COR-L47 (cell line): ENCODE measurements at regions not wholly inside any gene's neighbourhood (a gene's known extent, or its start where the extent isn't known, plus 50 kb on each side); places are given as distances from the start of the nearest gene placed in this dataset.

Source experiments
- DNase-seq: peaks from one replicate; lab custom pipeline; 2025; lab: John Stamatoyannopoulos, UW

GRCh38 chr19:32241932-32242710 lies 103.3 kb upstream of the ZNF507 start:
- DNase-seq, result no peak

DNA sequence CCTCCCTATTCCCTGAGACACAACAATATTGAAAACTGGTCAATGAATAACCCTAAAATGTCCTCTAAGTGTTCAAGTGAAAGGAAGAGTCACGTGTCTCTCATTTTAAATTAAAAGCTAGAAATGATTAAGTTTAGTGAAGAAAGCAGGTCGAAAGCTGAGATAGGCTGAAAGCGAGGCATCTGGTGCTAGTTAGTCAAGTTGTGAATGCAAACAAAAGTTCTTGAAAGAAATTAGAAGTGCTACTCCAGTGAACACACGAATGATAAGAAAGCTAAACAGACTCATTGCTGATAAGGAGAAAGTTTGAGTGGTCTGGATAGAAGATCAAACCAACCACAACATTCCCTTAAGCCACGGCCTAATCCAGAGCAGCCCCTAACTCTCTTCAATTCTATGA lies 99.4 kb upstream of the ZNF507 start:
- no peak for DNase-seq

- no peak for DNase-seq
These were observed 93.6 kb upstream of the ZNF507 start for GRCh38 chr19:32251634-32252332.

GRCh38 chr19:32252333-32252669 lies 93.1 kb upstream of the ZNF507 start:
- no peak for DNase-seq

GRCh38 chr19:32253683-32254508 lies 91.5 kb upstream of the ZNF507 start:
- DNase-seq, result no peak

GRCh38 chr19:32254509-32254890 lies 90.9 kb upstream of the ZNF507 start:
- no peak for DNase-seq

DNA sequence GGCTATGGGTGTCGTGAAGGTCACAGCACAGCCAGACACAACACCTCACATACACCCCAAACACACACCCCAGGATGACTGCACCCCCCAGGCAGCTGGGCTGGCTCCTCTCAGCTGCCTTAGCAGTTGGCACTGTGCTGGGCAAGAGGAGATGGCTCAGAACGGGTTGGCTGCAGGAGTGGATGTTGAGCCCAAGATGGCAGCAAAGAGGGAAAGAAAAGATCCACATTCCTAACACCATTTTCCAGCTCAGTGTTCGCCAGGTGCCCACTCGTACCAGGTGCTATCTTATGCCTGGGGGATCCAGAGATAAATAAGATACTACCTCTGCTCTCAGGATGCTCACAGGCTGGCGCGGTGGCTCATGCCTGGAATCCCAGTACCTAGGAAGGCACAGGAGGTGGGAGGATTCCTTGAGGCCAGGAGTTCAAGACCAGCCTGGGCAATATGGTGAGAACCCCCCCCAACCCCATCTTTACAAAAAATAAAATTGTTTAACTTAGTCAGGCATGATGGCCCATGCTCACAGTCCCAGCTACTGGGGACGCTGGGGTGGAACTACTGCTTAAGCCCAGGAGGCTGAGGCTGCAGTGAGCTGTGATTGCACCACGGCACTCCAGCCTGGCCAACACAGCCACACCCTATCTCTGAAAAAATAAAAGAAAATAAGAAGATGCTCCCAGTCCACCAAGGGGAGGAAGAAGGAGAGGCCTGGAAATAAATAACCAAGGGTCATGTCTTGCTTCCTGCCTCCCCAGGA lies 89.7 kb upstream of the ZNF507 start:
- no peak for DNase-seq

- DNase-seq, result no peak
These were observed 89.0 kb upstream of the ZNF507 start for GRCh38 chr19:32256341-32256975.

DNA sequence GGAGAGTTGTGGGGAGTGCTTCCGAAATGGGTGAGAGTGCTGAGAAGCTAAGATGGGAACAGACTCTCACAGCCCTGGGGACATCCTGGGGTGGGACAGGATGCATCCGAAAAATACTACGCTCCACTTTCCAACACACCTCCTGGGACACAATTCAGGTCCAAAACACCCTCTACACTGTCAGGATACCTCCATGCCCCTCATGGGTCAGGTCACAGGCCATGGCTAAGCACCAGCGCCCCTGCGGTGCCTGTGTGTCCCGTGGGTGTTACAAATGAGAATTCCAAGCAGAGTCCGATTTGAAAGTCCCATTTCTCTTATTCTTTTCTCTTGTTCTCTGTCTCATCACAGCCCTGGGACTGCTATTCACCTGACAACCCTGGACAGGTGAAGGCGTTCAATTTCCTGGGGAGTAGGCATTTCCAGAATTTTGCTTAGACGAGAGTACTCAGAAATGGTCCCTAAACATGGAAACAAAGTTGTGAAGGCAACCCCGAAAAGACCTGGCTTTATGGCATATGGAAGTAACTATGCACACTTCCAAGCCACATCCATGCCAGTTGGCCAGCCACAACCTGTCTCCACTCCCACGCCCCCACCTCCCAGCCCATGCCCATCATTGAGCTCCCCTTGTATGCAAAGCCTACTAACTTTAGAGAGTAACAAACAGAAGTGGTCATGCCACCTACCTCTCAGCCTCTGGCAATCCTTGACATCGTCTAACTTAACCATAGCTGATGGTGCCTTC lies 87.9 kb upstream of the ZNF507 start:
- no peak for DNase-seq

GRCh38 chr19:32258167-32258566 lies 87.2 kb upstream of the ZNF507 start:
- no peak for DNase-seq

GRCh38 chr19:32264568-32264967 lies 80.8 kb upstream of the ZNF507 start:
- no peak for DNase-seq

- DNase-seq, result no peak
These were observed 79.4 kb upstream of the ZNF507 start for GRCh38 chr19:32265995-32266394.

GRCh38 chr19:32266460-32266859 lies 79.0 kb upstream of the ZNF507 start:
- no peak for DNase-seq

DNA sequence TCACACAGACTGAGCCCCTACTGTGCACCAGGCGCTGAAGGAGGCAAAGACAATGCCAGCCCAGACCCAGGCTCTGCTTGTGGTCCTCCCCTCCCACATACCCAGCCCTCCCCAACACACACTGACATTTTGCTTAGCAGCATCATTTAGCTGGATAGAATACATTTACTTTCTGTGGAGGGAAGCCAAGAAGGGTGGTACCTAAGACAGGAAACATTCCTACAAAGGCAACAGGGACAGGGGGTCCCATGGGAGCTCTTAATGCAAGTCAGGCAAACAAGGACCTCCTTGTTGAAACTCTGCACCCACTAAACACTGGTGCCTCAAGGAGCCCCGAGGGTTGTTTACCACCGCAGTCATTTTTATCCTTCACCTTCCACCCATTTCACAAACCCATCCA lies 77.0 kb upstream of the ZNF507 start:
- no peak for DNase-seq

- no peak for DNase-seq
These were observed 75.6 kb upstream of the ZNF507 start for GRCh38 chr19:32269831-32270230.

DNA sequence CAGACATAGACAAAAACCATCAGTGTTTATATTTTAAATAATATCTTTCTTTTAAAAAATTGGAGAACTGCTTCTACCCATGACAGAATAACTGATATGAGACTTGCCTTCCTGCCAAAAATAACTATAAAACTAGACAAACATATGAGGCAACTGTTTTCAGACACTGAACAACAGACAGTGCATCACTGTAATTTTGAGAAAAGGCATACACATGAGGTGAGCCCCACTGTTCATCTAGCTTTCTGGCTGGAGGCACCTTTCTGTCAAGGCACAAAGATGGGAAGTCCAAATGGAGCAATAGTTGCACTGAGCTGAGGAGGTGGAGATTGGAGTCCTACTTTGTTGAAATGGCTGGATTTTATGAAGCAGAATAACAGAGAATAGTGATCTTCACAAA lies 71.9 kb upstream of the ZNF507 start:
- DNase-seq, result no peak

DNA sequence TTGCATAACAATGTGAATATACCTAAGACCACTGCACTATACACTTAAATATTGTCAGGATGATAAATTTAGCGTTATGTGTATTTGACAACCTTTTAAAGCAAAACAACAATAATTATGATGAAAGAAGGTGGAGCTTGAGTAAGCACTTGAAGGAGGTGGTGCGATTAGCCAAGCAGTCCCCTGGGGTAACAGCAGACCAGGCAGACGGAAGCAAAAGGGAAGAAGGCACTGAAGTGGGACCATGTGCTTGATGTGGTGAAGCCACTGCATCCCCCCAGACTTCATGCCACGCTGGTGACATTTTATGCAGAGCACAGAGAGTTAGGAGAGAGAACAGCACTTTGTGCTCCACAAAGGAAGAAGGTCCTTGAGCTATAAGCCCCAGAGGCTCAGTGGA lies 58.3 kb upstream of the ZNF507 start:
- DNase-seq, result no peak

GRCh38 chr19:32287811-32288227 lies 57.6 kb upstream of the ZNF507 start:
- DNase-seq, result no peak

DNA sequence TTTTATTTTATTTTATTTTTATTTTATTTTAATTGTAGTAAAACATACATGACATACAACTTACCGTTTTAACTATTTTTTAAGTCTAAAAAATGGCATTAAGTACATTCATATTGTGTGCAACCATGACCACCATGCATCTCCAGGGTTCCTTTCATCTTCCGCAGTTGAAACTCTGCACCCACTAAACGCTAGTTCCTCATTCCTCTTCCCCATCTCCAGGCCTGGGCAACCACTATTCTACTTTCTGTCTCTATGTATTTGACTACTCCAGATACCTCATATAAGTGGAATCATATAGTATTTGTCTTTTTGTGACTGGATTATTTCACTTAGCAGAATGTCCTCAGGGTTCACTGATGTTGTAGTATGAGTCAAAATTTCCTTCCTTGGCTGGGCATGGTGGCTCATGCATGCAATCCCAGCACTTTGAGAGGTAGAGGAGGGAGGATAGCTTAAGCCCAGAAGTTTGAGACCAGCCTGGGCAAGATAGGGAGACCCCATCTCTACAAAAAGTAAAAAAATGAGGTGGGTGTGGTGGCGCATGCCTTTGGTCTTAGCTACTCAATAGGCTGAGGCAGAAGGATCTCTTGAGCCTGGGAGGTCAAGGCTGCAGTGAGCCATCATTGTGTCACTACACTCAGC lies 55.7 kb upstream of the ZNF507 start:
- DNase-seq, result no peak

DNA sequence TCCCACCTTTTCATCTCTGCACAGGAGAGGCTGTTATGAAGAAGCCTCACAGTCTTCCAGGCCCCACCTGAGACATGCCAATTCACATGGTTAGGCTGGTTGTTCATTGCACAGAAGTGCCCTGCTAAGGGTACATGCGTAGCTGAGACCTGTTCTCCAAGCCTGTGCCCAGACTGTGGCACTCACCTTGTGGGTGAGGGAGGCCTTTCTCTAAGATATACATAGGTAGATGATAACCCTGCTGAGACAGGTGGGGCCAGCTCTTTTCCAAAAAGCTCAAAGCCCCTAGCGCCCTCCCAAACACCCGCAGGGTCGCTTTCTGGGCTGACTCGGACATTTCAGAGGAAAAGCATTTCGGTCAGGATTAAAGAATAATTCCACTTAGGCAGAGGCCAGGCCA lies 53.5 kb upstream of the ZNF507 start:
- DNase-seq, result no peak
